Neural crest cell (in vitro differentiated cells): ENCODE measurements at regions not wholly inside any gene's neighbourhood (a gene's known extent, or its start where the extent isn't known, plus 50 kb on each side); places are given as distances from the start of the nearest gene placed in this dataset.
A peak's percentile ranks its signal among the peaks of the same experiment; 100 is the strongest.

Source experiments
- DNase-seq: peaks from one replicate; pipeline ENCODE4 v3.0.0; 2021; ENCODE audit warnings: low read depth, mixed read lengths, low spot score
- H3K27ac Mint-ChIP-seq: one replicate; pipeline ENCODE4 v1.8.0; 2021; ENCODE audit warnings: mild to moderate bottlenecking, mixed read lengths; ENCODE audit not compliant: unreplicated experiment
- H3K27me3 Mint-ChIP-seq: 2 replicates; pipeline ENCODE4 v1.8.0; 2021; ENCODE audit warnings: low read depth, mild to moderate bottlenecking, mixed read lengths
- H3K36me3 Mint-ChIP-seq: 2 replicates; pipeline ENCODE4 v1.8.0; 2021; ENCODE audit warnings: low read depth, mild to moderate bottlenecking, mixed read lengths
- H3K4me1 Mint-ChIP-seq: 2 replicates; pipeline ENCODE4 v1.8.0; 2021; ENCODE audit warnings: mixed read lengths
- H3K4me3 Mint-ChIP-seq: one replicate; pipeline ENCODE4 v1.8.0; 2021; ENCODE audit warnings: mild to moderate bottlenecking, mixed read lengths
- H3K9me3 Mint-ChIP-seq: 2 replicates; pipeline ENCODE4 v1.8.0; 2021; ENCODE audit warnings: mixed read lengths
- TF ChIP-seq, protein P1 (sequence below): fragments of 200-600 bp; sonication (generic); conservative IDR thresholded peaks from 2 replicates; pipeline ENCODE4 v1.5.0; 2021; ENCODE audit warnings: antibody characterized with exemption, mild to moderate bottlenecking

- no peak overlapping the region for H3K27ac Mint-ChIP-seq
- TF ChIP-seq, protein P1, sequence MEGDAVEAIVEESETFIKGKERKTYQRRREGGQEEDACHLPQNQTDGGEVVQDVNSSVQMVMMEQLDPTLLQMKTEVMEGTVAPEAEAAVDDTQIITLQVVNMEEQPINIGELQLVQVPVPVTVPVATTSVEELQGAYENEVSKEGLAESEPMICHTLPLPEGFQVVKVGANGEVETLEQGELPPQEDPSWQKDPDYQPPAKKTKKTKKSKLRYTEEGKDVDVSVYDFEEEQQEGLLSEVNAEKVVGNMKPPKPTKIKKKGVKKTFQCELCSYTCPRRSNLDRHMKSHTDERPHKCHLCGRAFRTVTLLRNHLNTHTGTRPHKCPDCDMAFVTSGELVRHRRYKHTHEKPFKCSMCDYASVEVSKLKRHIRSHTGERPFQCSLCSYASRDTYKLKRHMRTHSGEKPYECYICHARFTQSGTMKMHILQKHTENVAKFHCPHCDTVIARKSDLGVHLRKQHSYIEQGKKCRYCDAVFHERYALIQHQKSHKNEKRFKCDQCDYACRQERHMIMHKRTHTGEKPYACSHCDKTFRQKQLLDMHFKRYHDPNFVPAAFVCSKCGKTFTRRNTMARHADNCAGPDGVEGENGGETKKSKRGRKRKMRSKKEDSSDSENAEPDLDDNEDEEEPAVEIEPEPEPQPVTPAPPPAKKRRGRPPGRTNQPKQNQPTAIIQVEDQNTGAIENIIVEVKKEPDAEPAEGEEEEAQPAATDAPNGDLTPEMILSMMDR: no peak
- no peak overlapping the region for H3K4me3 Mint-ChIP-seq
- peaks cover 6% of the 10 kb centered on the region for H3K27me3 Mint-ChIP-seq
- H3K36me3 Mint-ChIP-seq: no peaks in the 10 kb centered on the region
- no peak for DNase-seq
- H3K4me1 Mint-ChIP-seq: no peaks in the 10 kb centered on the region
- peaks cover 5% of the 10 kb centered on the region for H3K9me3 Mint-ChIP-seq
Observed at GRCh38 chr18:2217356-2217755, 353.9 kb downstream of the METTL4 start.

GRCh38 chr18:2218101-2218500, 353.2 kb downstream of the METTL4 start:
- Mint-ChIP-seq H3K36me3 (no peaks in the 10 kb centered on the region), H3K27ac (no peak overlapping the region), H3K4me1 (no peaks in the 10 kb centered on the region), H3K9me3 (no peaks in the 10 kb centered on the region), H3K4me3 (no peak overlapping the region), H3K27me3 (peaks cover 6% of the 10 kb centered on the region)
- TF ChIP-seq, protein P1: no peak
- no peak for DNase-seq

DNA sequence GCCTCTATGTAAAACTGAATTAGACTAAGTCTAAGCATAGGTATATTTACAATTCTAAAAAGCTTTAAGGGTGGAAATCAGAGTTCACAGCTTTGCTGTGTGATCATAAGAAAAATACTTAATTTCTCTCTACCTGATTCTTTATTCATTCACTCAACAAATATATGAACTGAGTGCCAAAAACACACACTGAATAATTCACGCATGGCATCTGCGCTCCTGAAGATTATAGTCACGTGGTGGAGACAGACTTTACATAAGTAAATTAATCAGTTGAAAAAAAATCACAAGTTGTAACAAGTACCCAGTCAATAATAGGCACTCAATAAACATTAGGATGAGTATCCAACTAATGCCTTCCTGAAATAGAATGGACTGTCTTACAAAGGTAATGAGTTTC, 351.6 kb downstream of the METTL4 start:
- TF ChIP-seq, protein P1: no peak

DNA sequence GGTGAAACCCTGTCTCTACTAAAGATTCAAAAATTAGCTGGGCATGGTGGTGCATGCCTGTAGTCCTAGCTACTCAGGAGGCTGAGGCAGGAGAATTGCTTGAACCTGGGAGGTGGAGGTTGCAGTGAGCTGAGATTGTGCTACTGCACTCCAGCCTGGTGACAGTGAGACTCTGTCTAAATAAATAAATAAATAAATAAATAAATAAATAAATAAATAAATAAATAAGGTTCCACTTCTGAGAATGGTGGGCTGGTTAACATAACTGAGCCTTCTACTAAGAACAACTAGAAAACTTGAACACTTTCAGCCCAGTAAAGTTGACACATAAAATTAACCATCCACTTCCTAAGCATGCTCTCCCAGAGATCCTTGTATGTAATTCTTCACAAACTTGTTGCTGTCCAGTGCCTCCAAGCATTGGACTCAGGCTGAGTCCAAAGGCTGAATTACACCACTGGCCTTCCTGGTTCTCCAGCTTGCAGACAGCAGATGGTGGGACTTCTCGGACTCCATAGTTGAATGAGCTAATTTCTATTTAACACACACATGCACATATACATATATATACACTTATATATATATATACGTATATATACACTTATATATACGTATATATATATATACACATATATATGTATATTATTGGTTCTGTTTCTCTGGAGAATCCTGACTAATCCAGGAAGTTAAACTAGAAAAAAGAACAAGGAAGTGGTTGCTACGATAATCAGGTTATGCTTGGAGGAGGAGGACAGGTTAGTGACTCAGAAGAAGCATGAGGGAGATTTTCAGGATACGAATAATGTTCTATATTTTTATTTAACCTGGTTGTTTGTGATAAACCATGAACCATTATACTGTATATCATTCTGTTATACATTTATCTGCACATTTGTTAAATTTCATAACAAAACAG, 348.8 kb downstream of the METTL4 start:
- no peak overlapping the region for H3K4me3 Mint-ChIP-seq
- H3K27ac Mint-ChIP-seq: no peak overlapping the region
- H3K27me3 Mint-ChIP-seq: peaks cover 10% of the 10 kb centered on the region
- no peak for DNase-seq
- TF ChIP-seq, protein P1: no peak
- H3K9me3 Mint-ChIP-seq: no peaks in the 10 kb centered on the region
- peaks cover 10% of the 10 kb centered on the region for H3K4me1 Mint-ChIP-seq
- H3K36me3 Mint-ChIP-seq: no peaks in the 10 kb centered on the region

More for the DNA sequence above, 351.6 kb downstream of the METTL4 start:
- Mint-ChIP-seq H3K9me3 (no peaks in the 10 kb centered on the region), H3K27ac (no peak overlapping the region), H3K4me1 (peaks cover 10% of the 10 kb centered on the region), H3K36me3 (no peaks in the 10 kb centered on the region), H3K27me3 (peaks cover 10% of the 10 kb centered on the region), H3K4me3 (no peak overlapping the region)
- no peak for DNase-seq

- no peaks in the 10 kb centered on the region for H3K9me3 Mint-ChIP-seq
- H3K4me3 Mint-ChIP-seq: peak overlapping the region; percentile 62
- TF ChIP-seq, protein P1: no peak
- H3K27ac Mint-ChIP-seq: no peak overlapping the region
- H3K27me3 Mint-ChIP-seq: peaks cover 7% of the 10 kb centered on the region
- no peak for DNase-seq
- peaks cover 10% of the 10 kb centered on the region for H3K4me1 Mint-ChIP-seq
- no peaks in the 10 kb centered on the region for H3K36me3 Mint-ChIP-seq
Observed at GRCh38 chr18:2223449-2223848, 347.9 kb downstream of the METTL4 start.
